ENCODE measurements at regions not wholly inside any gene's neighbourhood (a gene's known extent, or its start where the extent isn't known, plus 50 kb on each side); places are given as distances from the start of the nearest gene placed in this dataset.

DNA sequence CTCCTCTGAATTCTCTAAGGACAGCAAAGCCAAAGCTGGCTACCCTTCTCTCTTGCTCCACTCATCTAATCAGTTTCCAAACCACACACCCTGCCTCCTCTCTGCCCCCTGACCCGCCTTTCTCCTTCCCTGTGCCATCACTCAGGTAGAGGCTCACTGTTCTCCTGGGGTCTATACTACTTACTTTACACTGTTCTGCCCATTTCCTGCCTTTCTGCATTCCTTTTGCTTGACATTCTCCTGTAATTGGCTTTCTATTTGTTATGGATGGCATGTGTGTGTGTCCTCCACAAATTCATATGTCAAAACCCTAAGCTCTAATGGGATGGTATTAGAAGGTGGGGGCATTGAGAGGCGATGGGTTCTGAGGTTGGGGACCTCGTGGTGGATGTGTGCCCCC is 675.2 kb upstream of the ID2 start:
- DNase-seq (ENCODE audit: low spot score), result no peak
- no peaks in the 10 kb centered on the region for H3K9me3 ChIP-seq (ENCODE audit: control insufficient read depth in 4 of 4, low read length in 3 of 4)
- 94% methylated on average over 3 of the region's 3 CpGs for WGBS
- H3K36me3 ChIP-seq (ENCODE audit: control insufficient read depth in 4 of 4, insufficient read depth in 3 of 4, low read depth in 1 of 4, low read length in 3 of 4), result no peaks in the 10 kb centered on the region
- no peaks in the 10 kb centered on the region for H3K27me3 ChIP-seq (ENCODE audit: control insufficient read depth in 4 of 4, insufficient read depth in 4 of 4, low read length in 3 of 4)
- no peaks in the 10 kb centered on the region for H3K4me1 ChIP-seq (ENCODE audit: control insufficient read depth in 4 of 4, insufficient read depth in 4 of 4, low read length in 3 of 4)
- no peak overlapping the region for H3K27ac ChIP-seq (ENCODE audit: low read depth in 1 of 2, low read length in 2 of 2)
- no peak overlapping the region for H3K9ac ChIP-seq (ENCODE audit: low read depth in 1 of 2, low read length in 2 of 2)
- no peak overlapping the region for H3K4me3 ChIP-seq (ENCODE audit: low read depth in 1 of 3, low read length in 3 of 3)
- TF ChIP-seq GABPA (IDR thresholded peaks at IDR 0.05 in 1 of 2, conservative IDR thresholded peaks at IDR 0.05 in 1 of 2) (no peak), RXRA (IDR thresholded peaks at IDR 0.05) (no peak), FOXA2 (IDR thresholded peaks at IDR 0.05) (no peak), SP1 (IDR thresholded peaks at IDR 0.05) (no peak), EGR1 (IDR thresholded peaks at IDR 0.05; ENCODE audit: low read depth in 2 of 2) (no peak)
- TF ChIP-seq, protein P1, sequence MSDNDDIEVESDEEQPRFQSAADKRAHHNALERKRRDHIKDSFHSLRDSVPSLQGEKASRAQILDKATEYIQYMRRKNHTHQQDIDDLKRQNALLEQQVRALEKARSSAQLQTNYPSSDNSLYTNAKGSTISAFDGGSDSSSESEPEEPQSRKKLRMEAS (IDR thresholded peaks at IDR 0.05), result no peak

DNA sequence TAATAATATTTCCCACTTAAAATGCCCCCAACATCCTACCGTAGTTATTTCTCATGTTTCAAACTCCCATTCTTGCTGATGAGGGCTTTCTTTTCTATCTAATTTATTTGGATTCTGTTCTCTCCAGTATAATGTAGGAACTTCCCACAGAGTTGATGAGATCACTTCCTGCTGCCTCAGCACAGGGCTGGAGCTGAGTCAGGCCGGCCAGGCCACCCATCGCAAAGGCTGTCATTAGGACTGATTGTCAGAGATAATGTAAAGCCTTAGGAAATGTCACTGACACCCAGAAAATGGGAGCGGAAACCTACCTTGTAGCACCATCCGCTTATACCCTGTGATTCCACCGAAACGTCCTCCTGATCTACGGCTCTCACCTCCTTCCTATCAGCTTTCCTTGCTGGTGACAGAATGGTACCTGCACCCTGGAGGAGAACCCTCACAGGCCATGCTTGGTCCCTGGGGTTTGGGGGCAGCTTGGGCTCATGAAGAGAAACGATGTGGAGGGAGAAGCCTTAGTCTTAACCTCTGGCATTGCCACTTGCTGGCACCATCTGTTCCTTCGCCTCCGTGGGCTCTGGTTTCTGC is 672.8 kb upstream of the ID2 start:
- H3K27me3 ChIP-seq (ENCODE audit: control insufficient read depth in 4 of 4, insufficient read depth in 4 of 4, low read length in 3 of 4), result no peaks in the 10 kb centered on the region
- no peak for DNase-seq (ENCODE audit: low spot score)
- no peak overlapping the region for H3K9ac ChIP-seq (ENCODE audit: low read depth in 1 of 2, low read length in 2 of 2)
- H3K27ac ChIP-seq (ENCODE audit: low read depth in 1 of 2, low read length in 2 of 2), result no peak overlapping the region
- H3K4me3 ChIP-seq (ENCODE audit: low read depth in 1 of 3, low read length in 3 of 3), result no peak overlapping the region
- no peaks in the 10 kb centered on the region for H3K36me3 ChIP-seq (ENCODE audit: control insufficient read depth in 4 of 4, insufficient read depth in 3 of 4, low read depth in 1 of 4, low read length in 3 of 4)
- no peak for TF ChIP-seq YY1 (IDR thresholded peaks at IDR 0.05)
- no peak for TF ChIP-seq FOXA1 (IDR thresholded peaks at IDR 0.05)
- TF ChIP-seq ATF3 (IDR thresholded peaks at IDR 0.05), result no peak
- TF ChIP-seq HNF4G (IDR thresholded peaks at IDR 0.05), result no peak
- no peak for TF ChIP-seq FOXA2 (IDR thresholded peaks at IDR 0.05)
- TF ChIP-seq REST (IDR thresholded peaks at IDR 0.05), result no peak
- TF ChIP-seq CTCF (IDR thresholded peaks at IDR 0.05; ENCODE audit: low read depth, low read length, missing input control), result no peak
- no peak for TF ChIP-seq ZBTB33 (IDR thresholded peaks at IDR 0.05)
- TF ChIP-seq SP1 (IDR thresholded peaks at IDR 0.05), result no peak
- TF ChIP-seq RXRA (IDR thresholded peaks at IDR 0.05), result no peak
- H3K9me3 ChIP-seq (ENCODE audit: control insufficient read depth in 4 of 4, low read length in 3 of 4), result no peaks in the 10 kb centered on the region
- 91% methylated on average over 11 of the region's 11 CpGs for WGBS
- H3K4me1 ChIP-seq (ENCODE audit: control insufficient read depth in 4 of 4, insufficient read depth in 4 of 4, low read length in 3 of 4), result no peaks in the 10 kb centered on the region
